DMS153 (cell line): ENCODE measurements at regions not wholly inside any gene's neighbourhood (a gene's known extent, or its start where the extent isn't known, plus 50 kb on each side); places are given as distances from the start of the nearest gene placed in this dataset.

ENCODE experiments used
- DNase-seq: peaks from one replicate; lab custom pipeline; 2025; lab: John Stamatoyannopoulos, UW

- DNase-seq = no peak
Observed at GRCh38 chr5:148950471-148950863, 112.4 kb downstream of the SH3TC2 start.

- DNase-seq = no peak
Observed at GRCh38 chr5:148950892-148951291, 112.0 kb downstream of the SH3TC2 start.

- no peak for DNase-seq
Observed at GRCh38 chr5:148951612-148952011, 111.2 kb downstream of the SH3TC2 start.

- no peak for DNase-seq
Observed at GRCh38 chr5:148952097-148952867, 110.6 kb downstream of the SH3TC2 start.

- DNase-seq = no peak
Observed at GRCh38 chr5:148953711-148954110, 109.2 kb downstream of the SH3TC2 start.
